ENCODE measurements at regions not wholly inside any gene's neighbourhood (a gene's known extent, or its start where the extent isn't known, plus 50 kb on each side); places are given as distances from the start of the nearest gene placed in this dataset.
A peak's percentile ranks its signal among the peaks of the same experiment; 100 is the strongest.

DNA sequence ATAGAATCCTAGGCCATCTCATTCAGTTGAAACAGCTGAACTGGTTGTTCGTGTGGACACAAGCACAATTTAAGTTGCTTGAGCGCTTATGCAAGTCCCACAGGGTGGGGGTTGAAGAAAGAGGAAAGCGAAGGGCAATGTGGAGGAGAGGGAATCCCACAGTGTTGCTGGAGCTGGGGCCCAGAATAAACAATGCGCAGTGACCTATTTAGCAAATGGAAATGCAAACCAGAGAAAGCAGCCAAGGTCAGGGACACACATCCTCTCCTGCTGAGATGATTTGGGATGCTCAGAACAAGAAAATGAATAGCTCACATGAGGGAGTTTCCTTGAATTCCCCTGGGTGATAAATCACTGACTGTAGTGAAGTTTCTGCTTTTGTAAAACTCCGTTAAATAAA is 838.3 kb downstream of the TLE4 start (continued):
- TF ChIP-seq RBBP5 (IDR thresholded peaks at IDR 0.05; ENCODE audit: borderline replicate concordance, low read depth, low read length) (no peak; the same call in 1 of the 2 replicates), GABPA (IDR thresholded peaks at IDR 0.05; ENCODE audit: borderline replicate concordance, insufficient read depth, low read length) (no peak), BACH1 (IDR thresholded peaks at IDR 0.05; ENCODE audit: low read length) (no peak), FOSL1 (IDR thresholded peaks at IDR 0.05; ENCODE audit: insufficient read depth, low read depth, low read length) (no peak), ASH2L (IDR thresholded peaks at IDR 0.05; ENCODE audit: low read length) (no peak), CBX8 (IDR thresholded peaks at IDR 0.05; ENCODE audit: borderline replicate concordance, low read depth, low read length) (no peak), CHD2 (IDR thresholded peaks at IDR 0.05; ENCODE audit: low read length) (no peak), TAF1 (IDR thresholded peaks at IDR 0.05; ENCODE audit: low read depth, low read length) (no peak), SP2 (IDR thresholded peaks at IDR 0.05; ENCODE audit: low read length) (no peak), TBP (IDR thresholded peaks at IDR 0.05; ENCODE audit: low read depth, low read length) (no peak), GTF2F1 (IDR thresholded peaks at IDR 0.05; ENCODE audit: borderline replicate concordance, low read depth, low read length) (no peak), SAP30 (IDR thresholded peaks at IDR 0.05; ENCODE audit: insufficient read depth, insufficient replicate concordance, low read length) (no peak)
- TF ChIP-seq, protein P1, sequence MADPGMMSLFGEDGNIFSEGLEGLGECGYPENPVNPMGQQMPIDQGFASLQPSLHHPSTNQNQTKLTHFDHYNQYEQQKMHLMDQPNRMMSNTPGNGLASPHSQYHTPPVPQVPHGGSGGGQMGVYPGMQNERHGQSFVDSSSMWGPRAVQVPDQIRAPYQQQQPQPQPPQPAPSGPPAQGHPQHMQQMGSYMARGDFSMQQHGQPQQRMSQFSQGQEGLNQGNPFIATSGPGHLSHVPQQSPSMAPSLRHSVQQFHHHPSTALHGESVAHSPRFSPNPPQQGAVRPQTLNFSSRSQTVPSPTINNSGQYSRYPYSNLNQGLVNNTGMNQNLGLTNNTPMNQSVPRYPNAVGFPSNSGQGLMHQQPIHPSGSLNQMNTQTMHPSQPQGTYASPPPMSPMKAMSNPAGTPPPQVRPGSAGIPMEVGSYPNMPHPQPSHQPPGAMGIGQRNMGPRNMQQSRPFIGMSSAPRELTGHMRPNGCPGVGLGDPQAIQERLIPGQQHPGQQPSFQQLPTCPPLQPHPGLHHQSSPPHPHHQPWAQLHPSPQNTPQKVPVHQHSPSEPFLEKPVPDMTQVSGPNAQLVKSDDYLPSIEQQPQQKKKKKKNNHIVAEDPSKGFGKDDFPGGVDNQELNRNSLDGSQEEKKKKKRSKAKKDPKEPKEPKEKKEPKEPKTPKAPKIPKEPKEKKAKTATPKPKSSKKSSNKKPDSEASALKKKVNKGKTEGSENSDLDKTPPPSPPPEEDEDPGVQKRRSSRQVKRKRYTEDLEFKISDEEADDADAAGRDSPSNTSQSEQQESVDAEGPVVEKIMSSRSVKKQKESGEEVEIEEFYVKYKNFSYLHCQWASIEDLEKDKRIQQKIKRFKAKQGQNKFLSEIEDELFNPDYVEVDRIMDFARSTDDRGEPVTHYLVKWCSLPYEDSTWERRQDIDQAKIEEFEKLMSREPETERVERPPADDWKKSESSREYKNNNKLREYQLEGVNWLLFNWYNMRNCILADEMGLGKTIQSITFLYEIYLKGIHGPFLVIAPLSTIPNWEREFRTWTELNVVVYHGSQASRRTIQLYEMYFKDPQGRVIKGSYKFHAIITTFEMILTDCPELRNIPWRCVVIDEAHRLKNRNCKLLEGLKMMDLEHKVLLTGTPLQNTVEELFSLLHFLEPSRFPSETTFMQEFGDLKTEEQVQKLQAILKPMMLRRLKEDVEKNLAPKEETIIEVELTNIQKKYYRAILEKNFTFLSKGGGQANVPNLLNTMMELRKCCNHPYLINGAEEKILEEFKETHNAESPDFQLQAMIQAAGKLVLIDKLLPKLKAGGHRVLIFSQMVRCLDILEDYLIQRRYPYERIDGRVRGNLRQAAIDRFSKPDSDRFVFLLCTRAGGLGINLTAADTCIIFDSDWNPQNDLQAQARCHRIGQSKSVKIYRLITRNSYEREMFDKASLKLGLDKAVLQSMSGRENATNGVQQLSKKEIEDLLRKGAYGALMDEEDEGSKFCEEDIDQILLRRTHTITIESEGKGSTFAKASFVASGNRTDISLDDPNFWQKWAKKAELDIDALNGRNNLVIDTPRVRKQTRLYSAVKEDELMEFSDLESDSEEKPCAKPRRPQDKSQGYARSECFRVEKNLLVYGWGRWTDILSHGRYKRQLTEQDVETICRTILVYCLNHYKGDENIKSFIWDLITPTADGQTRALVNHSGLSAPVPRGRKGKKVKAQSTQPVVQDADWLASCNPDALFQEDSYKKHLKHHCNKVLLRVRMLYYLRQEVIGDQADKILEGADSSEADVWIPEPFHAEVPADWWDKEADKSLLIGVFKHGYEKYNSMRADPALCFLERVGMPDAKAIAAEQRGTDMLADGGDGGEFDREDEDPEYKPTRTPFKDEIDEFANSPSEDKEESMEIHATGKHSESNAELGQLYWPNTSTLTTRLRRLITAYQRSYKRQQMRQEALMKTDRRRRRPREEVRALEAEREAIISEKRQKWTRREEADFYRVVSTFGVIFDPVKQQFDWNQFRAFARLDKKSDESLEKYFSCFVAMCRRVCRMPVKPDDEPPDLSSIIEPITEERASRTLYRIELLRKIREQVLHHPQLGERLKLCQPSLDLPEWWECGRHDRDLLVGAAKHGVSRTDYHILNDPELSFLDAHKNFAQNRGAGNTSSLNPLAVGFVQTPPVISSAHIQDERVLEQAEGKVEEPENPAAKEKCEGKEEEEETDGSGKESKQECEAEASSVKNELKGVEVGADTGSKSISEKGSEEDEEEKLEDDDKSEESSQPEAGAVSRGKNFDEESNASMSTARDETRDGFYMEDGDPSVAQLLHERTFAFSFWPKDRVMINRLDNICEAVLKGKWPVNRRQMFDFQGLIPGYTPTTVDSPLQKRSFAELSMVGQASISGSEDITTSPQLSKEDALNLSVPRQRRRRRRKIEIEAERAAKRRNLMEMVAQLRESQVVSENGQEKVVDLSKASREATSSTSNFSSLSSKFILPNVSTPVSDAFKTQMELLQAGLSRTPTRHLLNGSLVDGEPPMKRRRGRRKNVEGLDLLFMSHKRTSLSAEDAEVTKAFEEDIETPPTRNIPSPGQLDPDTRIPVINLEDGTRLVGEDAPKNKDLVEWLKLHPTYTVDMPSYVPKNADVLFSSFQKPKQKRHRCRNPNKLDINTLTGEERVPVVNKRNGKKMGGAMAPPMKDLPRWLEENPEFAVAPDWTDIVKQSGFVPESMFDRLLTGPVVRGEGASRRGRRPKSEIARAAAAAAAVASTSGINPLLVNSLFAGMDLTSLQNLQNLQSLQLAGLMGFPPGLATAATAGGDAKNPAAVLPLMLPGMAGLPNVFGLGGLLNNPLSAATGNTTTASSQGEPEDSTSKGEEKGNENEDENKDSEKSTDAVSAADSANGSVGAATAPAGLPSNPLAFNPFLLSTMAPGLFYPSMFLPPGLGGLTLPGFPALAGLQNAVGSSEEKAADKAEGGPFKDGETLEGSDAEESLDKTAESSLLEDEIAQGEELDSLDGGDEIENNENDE (IDR thresholded peaks at IDR 0.05; ENCODE audit: insufficient replicate concordance, low read length) = peak; percentile 66
